ENCODE measurements at regions not wholly inside any gene's neighbourhood (a gene's known extent, or its start where the extent isn't known, plus 50 kb on each side); places are given as distances from the start of the nearest gene placed in this dataset.
A peak's percentile ranks its signal among the peaks of the same experiment; 100 is the strongest.
"Not testable (repeated sequence)": the region's sequence is repeated elsewhere in the genome, so short reads cannot be mapped to it uniquely, and the experiment has no call there.

- DNase-seq: no peak
These were observed 1386.5 kb upstream of the CDH8 start for GRCh38 chr16:63422715-63423114.

GRCh38 chr16:63416712-63417111 is 1380.5 kb upstream of the CDH8 start:
- DNase-seq: no peak

GRCh38 chr16:63415014-63415413 is 1378.8 kb upstream of the CDH8 start:
- no peak for DNase-seq

- DNase-seq: no peak
These were observed 1374.4 kb upstream of the CDH8 start for GRCh38 chr16:63410594-63410993.

- DNase-seq: no peak
These were observed 1367.6 kb upstream of the CDH8 start for GRCh38 chr16:63403792-63404191.

- not testable (repeated sequence) for DNase-seq
These were observed 1352.0 kb upstream of the CDH8 start for GRCh38 chr16:63388277-63388676.

GRCh38 chr16:63385714-63386432 is 1349.6 kb upstream of the CDH8 start:
- no peak for DNase-seq

- no peak for DNase-seq
These were observed 1337.5 kb upstream of the CDH8 start for GRCh38 chr16:63373744-63374143.

- DNase-seq: no peak
These were observed 1336.6 kb upstream of the CDH8 start for GRCh38 chr16:63372815-63373214.

- no peak for DNase-seq
These were observed 1336.0 kb upstream of the CDH8 start for GRCh38 chr16:63372283-63372682.

- DNase-seq: no peak
These were observed 1329.5 kb upstream of the CDH8 start for GRCh38 chr16:63365649-63366304.

- DNase-seq: no peak
These were observed 1327.5 kb upstream of the CDH8 start for GRCh38 chr16:63363738-63364137.

- DNase-seq: peak; percentile 41
These were observed 1324.9 kb upstream of the CDH8 start for GRCh38 chr16:63361032-63361624.

- DNase-seq: no peak
These were observed 1313.7 kb upstream of the CDH8 start for GRCh38 chr16:63349961-63350360.

GRCh38 chr16:63346000-63346399 is 1309.8 kb upstream of the CDH8 start:
- DNase-seq: no peak

- no peak for DNase-seq
These were observed 1301.0 kb upstream of the CDH8 start for GRCh38 chr16:63337264-63337663.

- no peak for DNase-seq
These were observed 1294.9 kb upstream of the CDH8 start for GRCh38 chr16:63331111-63331510.

GRCh38 chr16:63326736-63327339 is 1290.6 kb upstream of the CDH8 start:
- DNase-seq: no peak

GRCh38 chr16:63323722-63324705 is 1287.8 kb upstream of the CDH8 start:
- no peak for DNase-seq

GRCh38 chr16:63323055-63323454 is 1286.8 kb upstream of the CDH8 start:
- no peak for DNase-seq

- no peak for DNase-seq
These were observed 1279.0 kb upstream of the CDH8 start for GRCh38 chr16:63315229-63315628.

- DNase-seq: no peak
These were observed 1276.1 kb upstream of the CDH8 start for GRCh38 chr16:63312346-63312745.

- DNase-seq: no peak
These were observed 1275.1 kb upstream of the CDH8 start for GRCh38 chr16:63311313-63311712.

All from activated CD4-positive, alpha-beta T cell treated with anti-CD3 and anti-CD28 coated beads, Interleukin-2, amount 50 U/mL, for 16 hours (primary cell).